ENCODE measurements at regions not wholly inside any gene's neighbourhood (a gene's known extent, or its start where the extent isn't known, plus 50 kb on each side); places are given as distances from the start of the nearest gene placed in this dataset.

- DNase-seq = no peak
Measured at GRCh38 chr9:16203729-16204573, 651.1 kb downstream of the CCDC171 start.

- no peak for DNase-seq
Measured at GRCh38 chr9:16205455-16205854, 652.6 kb downstream of the CCDC171 start.

- DNase-seq = no peak
Measured at GRCh38 chr9:16206518-16206917, 653.7 kb downstream of the CCDC171 start.

- DNase-seq = no peak
Measured at GRCh38 chr9:16207161-16207560, 654.3 kb downstream of the CCDC171 start.

- no peak for DNase-seq
Measured at GRCh38 chr9:16210440-16210839, 657.6 kb downstream of the CCDC171 start.

GRCh38 chr9:16211946-16212345 lies 658.5 kb downstream of the BNC2 start:
- DNase-seq = no peak

GRCh38 chr9:16213781-16214515 lies 656.5 kb downstream of the BNC2 start:
- DNase-seq = no peak

GRCh38 chr9:16214677-16215352 lies 655.7 kb downstream of the BNC2 start:
- no peak for DNase-seq

GRCh38 chr9:16215353-16215680 lies 655.2 kb downstream of the BNC2 start:
- DNase-seq = no peak

GRCh38 chr9:16217943-16218701 lies 652.3 kb downstream of the BNC2 start:
- DNase-seq = no peak

GRCh38 chr9:16221366-16221765 lies 649.1 kb downstream of the BNC2 start:
- no peak for DNase-seq

- no peak for DNase-seq
Measured at GRCh38 chr9:16221822-16222547, 648.5 kb downstream of the BNC2 start.

- no peak for DNase-seq
Measured at GRCh38 chr9:16223074-16223871, 647.2 kb downstream of the BNC2 start.

- DNase-seq = no peak
Measured at GRCh38 chr9:16230731-16231130, 639.7 kb downstream of the BNC2 start.

- no peak for DNase-seq
Measured at GRCh38 chr9:16236311-16236710, 634.2 kb downstream of the BNC2 start.

GRCh38 chr9:16236882-16237281 lies 633.6 kb downstream of the BNC2 start:
- no peak for DNase-seq

GRCh38 chr9:16238623-16239138 lies 631.8 kb downstream of the BNC2 start:
- DNase-seq = no peak

GRCh38 chr9:16241231-16241630 lies 629.2 kb downstream of the BNC2 start:
- DNase-seq = no peak

- DNase-seq = no peak
Measured at GRCh38 chr9:16243798-16244197, 626.7 kb downstream of the BNC2 start.

GRCh38 chr9:16245756-16246440 lies 624.6 kb downstream of the BNC2 start:
- DNase-seq = no peak

GRCh38 chr9:16246785-16247184 lies 623.7 kb downstream of the BNC2 start:
- no peak for DNase-seq
